Aorta (tissue), 5 donors: ENCODE measurements at regions not wholly inside any gene's neighbourhood (a gene's known extent, or its start where the extent isn't known, plus 50 kb on each side); places are given as distances from the start of the nearest gene placed in this dataset.

Experiments
- ATAC-seq: fragments of 200-7000 bp; cut with Tn5 transposase; one replicate; pipeline ENCODE4 v1.9.1; 2022; ENCODE audit warnings: moderate library complexity; ENCODE audit not compliant: low FRiP score
- DNase-seq, 2 donors: peaks; one replicate each; pipeline ENCODE4 v3.0.0-alpha.2; 2020
- H3K27ac ChIP-seq, 2 donors: one replicate each; pipeline ENCODE4 v1.5.1; 2013; ENCODE audit warnings: low read length in 2 of 2, mild to moderate bottlenecking in 2 of 2, moderate library complexity in 2 of 2, control low read depth in 1 of 2, inconsistent platforms in 1 of 2, low read depth in 1 of 2
- H3K27me3 ChIP-seq, 2 donors: one replicate each; pipeline ENCODE4 v1.6.1; 2013; ENCODE audit warnings: control low read depth in 1 of 2, low read length in 1 of 2, mild to moderate bottlenecking in 1 of 2, moderate library complexity in 1 of 2; ENCODE audit not compliant: insufficient read depth in 2 of 2, control insufficient read depth in 1 of 2
- H3K36me3 ChIP-seq, 2 donors: one replicate each; pipeline ENCODE4 v1.6.1; 2013; ENCODE audit warnings: control low read depth in 1 of 2, low read length in 1 of 2, mild to moderate bottlenecking in 1 of 2; ENCODE audit not compliant: insufficient read depth in 2 of 2, control insufficient read depth in 1 of 2
- H3K4me1 ChIP-seq, 2 donors: one replicate each; pipeline ENCODE4 v1.6.1; 2013; ENCODE audit warnings: low read length in 2 of 2, control low read depth in 1 of 2, mild to moderate bottlenecking in 1 of 2, moderate library complexity in 1 of 2; ENCODE audit not compliant: insufficient read depth in 2 of 2, control insufficient read depth in 1 of 2
- H3K4me3 ChIP-seq, 2 donors: one replicate each; pipeline ENCODE4 v1.5.1; 2013; ENCODE audit warnings: low read length in 2 of 2, control low read depth in 1 of 2, mild to moderate bottlenecking in 1 of 2
- H3K9me3 ChIP-seq: one replicate; pipeline ENCODE4 v1.6.1; 2013; ENCODE audit warnings: mild to moderate bottlenecking, low read length; ENCODE audit not compliant: control insufficient read depth
- WGBS, 2 donors: extraction: QIAGEN DNeasy Blood & Tissue Kit; methylation state at CpG; one replicate each; pipeline ENCODE4 v1.1.7; 2013; 5-methylcytosine and 5-hydroxymethylcytosine counted together
- intact Hi-C, 2 donors: fragments of 100-400 bp; cut with DNase I; formaldehyde crosslinking; loops; one replicate each; pipeline versions ENCODE4 v1.14.2 to v1.15.0; 2022
- donor health status: healthy with polysubstance abuse.
- donor health status: Bipolar disorder and iron deficiency.
- donor health status: DM: no; HTN: no; CAD: no.
- donor health status: DM: no; HTN: no; CAD: no.
- donor health status: DM: yes; HTN: yes; CAD: no.

DNA sequence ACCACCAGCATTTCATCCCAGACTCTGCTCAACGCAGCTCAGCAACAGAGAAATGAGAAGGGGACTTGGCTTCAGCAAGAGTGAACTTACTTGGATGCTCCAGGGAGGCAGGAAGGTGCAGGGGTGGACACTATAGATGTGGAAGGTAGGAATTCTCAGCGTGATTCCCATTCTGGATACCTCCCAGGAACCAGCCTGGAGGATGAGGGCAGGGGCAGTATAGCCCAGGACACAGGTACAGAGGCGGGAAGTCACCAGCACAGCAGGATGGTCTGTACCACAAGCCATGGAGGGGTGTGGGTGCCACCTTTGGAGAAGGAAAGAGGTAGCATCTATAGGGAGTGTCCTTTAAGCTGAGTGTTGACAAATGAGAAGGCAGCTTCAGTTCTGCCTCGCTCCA is 1275.2 kb downstream of the TBC1D22A start:
- DNase-seq (no peak), ATAC-seq (no peak)
- no peaks in the 10 kb centered on the region for H3K27me3 ChIP-seq
- H3K4me1 ChIP-seq, result no peaks in the 10 kb centered on the region
- intact Hi-C loops, result no loop called here
- H3K36me3 ChIP-seq, result no peaks in the 10 kb centered on the region
- H3K9me3 ChIP-seq, result peaks cover 3% of the 10 kb centered on the region
- H3K4me3 ChIP-seq, result no peak overlapping the region
- no peak overlapping the region for H3K27ac ChIP-seq
- 66 to 67% methylated on average over 4 of the region's 4 CpGs for WGBS, 2 donors

DNA sequence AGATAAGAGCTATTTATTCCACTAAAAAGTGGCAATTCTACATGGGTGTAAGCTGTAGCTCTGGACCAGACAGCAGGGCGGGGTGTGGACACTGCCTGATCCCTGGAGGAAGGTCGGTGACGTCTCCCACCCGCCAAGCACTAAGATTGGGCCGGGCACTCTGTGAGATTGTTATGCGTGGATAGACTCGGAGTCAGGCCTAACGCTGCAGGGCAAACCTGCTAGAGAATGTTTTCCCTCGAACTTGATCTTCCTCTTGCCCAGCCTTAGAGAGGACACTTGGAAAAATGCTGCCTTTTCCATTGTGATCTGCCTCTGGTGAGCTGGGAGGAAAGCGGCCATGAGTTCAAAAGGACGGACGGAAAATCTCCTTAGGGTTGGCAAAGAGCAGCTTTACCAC is 1273.4 kb downstream of the TBC1D22A start:
- no peak overlapping the region for H3K27ac ChIP-seq

DNA sequence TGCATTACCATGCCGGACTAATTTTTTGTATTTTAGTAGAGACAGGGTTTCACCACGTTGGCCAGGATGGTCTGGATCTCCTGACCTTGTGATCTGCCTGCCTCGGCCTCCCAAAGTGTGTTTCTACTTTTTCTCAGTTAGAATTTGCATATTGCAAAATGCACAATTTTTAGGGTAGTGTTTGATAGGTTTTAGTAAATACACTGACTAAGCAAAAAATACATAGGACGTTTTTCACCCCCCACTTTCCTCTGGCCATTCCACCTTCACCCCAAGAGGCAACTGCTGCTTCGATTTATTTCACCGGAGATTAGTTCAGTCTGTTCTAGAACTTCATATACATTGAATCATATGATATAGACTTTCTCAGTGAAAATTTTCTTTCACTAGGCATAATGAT is 1269.1 kb downstream of the TBC1D22A start:
- intact Hi-C loops, result no loop called here
- no peak for ATAC-seq
- H3K27me3 ChIP-seq, result peaks cover 0 to 2% of the 10 kb centered on the region in 2 donors
- no peaks in the 10 kb centered on the region for H3K4me1 ChIP-seq
- H3K36me3 ChIP-seq, result no peaks in the 10 kb centered on the region
- H3K9me3 ChIP-seq, result no peaks in the 10 kb centered on the region
- no peak for DNase-seq
- H3K27ac ChIP-seq, result no peak overlapping the region
- H3K4me3 ChIP-seq, result no peak overlapping the region
- 66 to 73% methylated on average over 6 of the region's 6 CpGs for WGBS, 2 donors

More for the DNA sequence above, 1273.4 kb downstream of the TBC1D22A start:
- H3K9me3 ChIP-seq, result peaks cover 3% of the 10 kb centered on the region
- ATAC-seq, result no peak
- no peak overlapping the region for H3K4me3 ChIP-seq
- no peak for DNase-seq
- intact Hi-C loops, result no loop called here
- no peaks in the 10 kb centered on the region for H3K27me3 ChIP-seq
- H3K4me1 ChIP-seq, result no peaks in the 10 kb centered on the region
- no peaks in the 10 kb centered on the region for H3K36me3 ChIP-seq
- 79 to 80% methylated on average over 12 of the region's 12 CpGs for WGBS, 2 donors

DNA sequence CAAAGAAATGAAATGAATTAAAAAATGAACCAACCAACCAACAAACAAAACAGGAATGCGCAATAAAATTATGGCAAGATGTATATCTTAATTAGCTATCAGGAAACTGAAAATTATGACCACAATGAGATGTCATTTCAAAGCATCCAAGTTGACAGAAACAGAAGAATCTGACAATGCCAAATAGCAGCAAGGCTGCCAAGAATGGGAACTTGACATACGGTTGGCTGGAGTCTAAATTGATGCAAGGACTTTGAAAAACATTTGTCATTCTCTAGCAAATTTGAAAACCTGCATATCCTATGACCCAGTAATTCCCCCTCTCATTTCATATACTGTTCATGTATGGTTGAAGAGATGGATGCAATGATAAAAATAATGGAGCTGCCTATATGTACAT is 1262.6 kb downstream of the TBC1D22A start:
- H3K27me3 ChIP-seq, result peaks cover 0 to 2% of the 10 kb centered on the region in 2 donors
- no peak for DNase-seq
- no peak overlapping the region for H3K4me3 ChIP-seq
- no peaks in the 10 kb centered on the region for H3K4me1 ChIP-seq
- no peak for ATAC-seq
- whole genome bisulfite sequencing, 2 donors, result 81% methylated on average over 2 of the region's 2 CpGs
- peaks cover 2% of the 10 kb centered on the region for H3K9me3 ChIP-seq
- intact Hi-C loops, result no loop called here
- H3K36me3 ChIP-seq, result no peaks in the 10 kb centered on the region
- H3K27ac ChIP-seq, result no peak overlapping the region

DNA sequence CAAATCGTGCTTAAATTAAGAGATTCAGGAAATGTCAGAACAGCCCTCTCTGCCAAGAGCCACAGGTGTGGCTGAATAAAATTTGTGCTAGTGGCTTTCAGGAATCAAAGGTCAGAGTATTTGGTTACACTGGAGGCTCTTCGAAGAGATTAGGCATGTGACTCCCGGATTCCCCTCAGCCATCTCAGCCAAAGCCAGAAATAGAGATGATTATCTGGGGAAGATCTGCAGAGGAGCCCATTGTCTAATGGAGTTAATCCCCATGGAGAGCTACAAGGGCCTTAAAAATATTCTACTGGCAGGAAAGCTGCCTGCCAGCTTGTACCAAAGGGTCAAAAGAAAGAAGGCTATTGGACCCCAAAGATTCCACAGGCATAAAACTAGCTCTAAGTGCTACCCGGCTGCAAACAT is 1259.5 kb downstream of the TBC1D22A start:
- ATAC-seq, result no peak
- 75 to 77% methylated on average over 4 of the region's 4 CpGs for WGBS, 2 donors
- Histone ChIP-seq H3K9me3 (peaks cover 12% of the 10 kb centered on the region), H3K36me3 (no peaks in the 10 kb centered on the region), H3K27me3 (no peaks in the 10 kb centered on the region), H3K4me1 (no peaks in the 10 kb centered on the region), H3K27ac (no peak overlapping the region), H3K4me3 (no peak overlapping the region)
- no peak for DNase-seq
- intact Hi-C loops, result no loop called here

DNA sequence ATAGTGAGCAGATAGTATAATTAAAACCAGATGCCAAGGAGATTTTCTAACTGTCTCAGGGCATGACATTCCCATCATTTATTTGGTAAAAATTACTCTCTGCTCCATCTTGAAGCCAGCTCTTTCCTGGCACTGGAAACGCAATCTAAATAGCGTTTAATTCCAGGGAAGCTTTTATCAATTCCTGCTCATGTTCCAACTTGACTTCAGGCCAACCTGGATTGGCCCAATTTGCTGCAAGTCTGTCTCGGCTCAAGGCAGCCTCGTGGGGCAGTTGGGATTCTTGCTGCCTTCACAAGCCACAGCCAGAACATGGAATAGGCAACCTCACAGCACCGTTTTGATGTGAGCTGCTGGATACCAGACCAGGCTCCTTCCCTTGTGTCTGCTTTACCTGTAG is 1255.9 kb downstream of the TBC1D22A start:
- no peak for ATAC-seq
- Histone ChIP-seq H3K36me3 (no peaks in the 10 kb centered on the region), H3K27ac (no peak overlapping the region), H3K4me1 (no peaks in the 10 kb centered on the region), H3K9me3 (peaks cover 12% of the 10 kb centered on the region), H3K27me3 (no peaks in the 10 kb centered on the region), H3K4me3 (no peak overlapping the region)
- DNase-seq, result no peak
- WGBS, 2 donors, result 47 to 58% methylated on average over 5 of the region's 5 CpGs
- intact Hi-C loops, result no loop called here

DNA sequence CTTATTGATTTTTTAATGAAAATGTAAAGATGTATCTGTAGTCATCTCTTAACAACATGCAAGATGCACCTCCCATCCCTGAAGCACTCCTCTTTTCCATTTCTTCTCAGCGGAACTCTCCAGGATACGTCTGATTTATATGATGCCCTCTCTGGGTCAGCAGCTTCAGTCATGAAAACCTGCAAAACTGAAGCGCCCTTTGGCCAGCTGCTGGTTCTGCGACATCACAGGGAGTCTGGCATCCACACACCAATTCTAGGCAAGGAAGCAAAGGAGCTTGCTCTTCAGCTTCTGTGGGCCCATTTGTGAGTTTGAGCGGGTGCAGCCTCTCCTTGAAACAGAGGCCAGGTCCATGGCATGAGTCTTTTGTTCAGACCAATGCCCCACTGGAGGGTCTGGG is 1253.3 kb downstream of the TBC1D22A start:
- Histone ChIP-seq H3K36me3 (no peaks in the 10 kb centered on the region), H3K4me1 (no peaks in the 10 kb centered on the region), H3K4me3 (no peak overlapping the region), H3K27ac (no peak overlapping the region), H3K27me3 (no peaks in the 10 kb centered on the region), H3K9me3 (peaks cover 12% of the 10 kb centered on the region)
- WGBS, 2 donors, result 67 to 80% methylated on average over 5 of the region's 5 CpGs
- ATAC-seq (no peak), DNase-seq (no peak)
- intact Hi-C loops, result no loop called here

DNA sequence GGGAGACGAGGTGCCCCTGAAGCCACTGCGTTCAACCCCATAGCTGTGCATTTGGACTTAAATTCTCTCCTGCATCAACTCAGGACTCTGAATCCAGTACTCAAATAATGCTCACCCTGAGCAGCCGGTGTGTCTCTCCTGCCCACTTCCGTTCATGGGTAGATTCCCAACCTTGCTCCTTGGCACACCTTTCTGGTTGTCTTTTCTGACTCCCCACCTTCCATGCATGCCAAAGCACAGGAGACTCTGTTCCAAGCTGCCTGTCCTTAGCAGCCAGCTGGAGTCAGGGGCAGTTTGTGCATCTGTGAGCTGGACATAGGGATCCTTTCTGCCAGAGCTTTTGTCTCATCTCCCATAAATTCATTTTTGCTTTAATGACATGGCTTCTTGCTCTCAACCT is 1242.5 kb downstream of the TBC1D22A start:
- DNase-seq, result no peak
- H3K4me1 ChIP-seq, result no peaks in the 10 kb centered on the region

DNA sequence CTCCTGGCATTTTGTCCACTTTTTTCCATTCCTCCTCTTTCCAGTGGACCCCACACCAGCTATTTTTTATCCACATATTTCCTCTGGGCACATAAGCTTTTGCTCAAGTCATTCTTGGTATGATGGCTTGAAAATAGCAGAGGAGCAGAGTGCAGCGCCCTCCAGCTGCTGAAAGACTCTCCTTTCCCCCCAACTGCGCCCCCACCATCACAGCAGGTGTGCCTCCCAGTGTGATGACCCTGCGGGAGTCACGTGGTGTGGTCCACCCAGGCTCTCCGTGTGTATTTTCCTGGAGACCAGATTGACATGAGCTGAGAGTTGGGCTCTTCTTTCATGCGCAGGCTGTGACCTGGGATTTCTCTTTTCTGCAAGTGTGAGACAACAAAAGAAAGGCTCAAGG is 1241.6 kb downstream of the TBC1D22A start:
- Histone ChIP-seq H3K36me3 (no peaks in the 10 kb centered on the region), H3K27me3 (no peaks in the 10 kb centered on the region), H3K27ac (no peak overlapping the region), H3K9me3 (no peaks in the 10 kb centered on the region), H3K4me1 (no peaks in the 10 kb centered on the region), H3K4me3 (no peak overlapping the region)
- intact Hi-C loops, result no loop called here
- no peak for DNase-seq
- 37 to 40% methylated on average over 6 of the region's 6 CpGs for WGBS, 2 donors
- ATAC-seq, result no peak

More for the DNA sequence above, 1242.5 kb downstream of the TBC1D22A start:
- no peaks in the 10 kb centered on the region for H3K27me3 ChIP-seq
- H3K36me3 ChIP-seq, result no peaks in the 10 kb centered on the region
- no peak overlapping the region for H3K4me3 ChIP-seq
- intact Hi-C loops, result no loop called here
- ATAC-seq, result no peak
- no peak overlapping the region for H3K27ac ChIP-seq
- no peaks in the 10 kb centered on the region for H3K9me3 ChIP-seq
- WGBS, 2 donors, result 87 to 88% methylated on average over 4 of the region's 4 CpGs
